ENCODE measurements at regions not wholly inside any gene's neighbourhood (a gene's known extent, or its start where the extent isn't known, plus 50 kb on each side); places are given as distances from the start of the nearest gene placed in this dataset.

DNA sequence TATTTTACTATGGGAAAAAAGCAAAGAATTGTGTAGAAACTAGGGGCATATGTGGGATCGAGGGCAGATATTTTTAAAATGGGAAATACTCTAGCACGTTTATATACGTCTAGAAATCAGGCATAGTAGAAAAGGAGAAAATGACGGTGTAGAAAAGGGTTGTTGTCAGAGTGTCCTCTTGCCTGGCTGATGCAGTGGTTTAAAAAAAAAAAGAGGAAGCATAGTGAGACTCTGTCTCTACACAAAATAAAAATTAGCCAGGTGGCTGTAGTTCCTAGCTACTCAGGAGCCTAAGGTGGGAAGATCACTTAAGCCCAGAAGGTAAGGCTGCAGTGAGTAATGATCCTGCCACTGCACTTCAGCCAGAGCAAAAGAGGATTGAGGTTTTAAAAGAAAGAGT, 64.7 kb upstream of the LRRC7 start:
- TF ChIP-seq, protein P1, sequence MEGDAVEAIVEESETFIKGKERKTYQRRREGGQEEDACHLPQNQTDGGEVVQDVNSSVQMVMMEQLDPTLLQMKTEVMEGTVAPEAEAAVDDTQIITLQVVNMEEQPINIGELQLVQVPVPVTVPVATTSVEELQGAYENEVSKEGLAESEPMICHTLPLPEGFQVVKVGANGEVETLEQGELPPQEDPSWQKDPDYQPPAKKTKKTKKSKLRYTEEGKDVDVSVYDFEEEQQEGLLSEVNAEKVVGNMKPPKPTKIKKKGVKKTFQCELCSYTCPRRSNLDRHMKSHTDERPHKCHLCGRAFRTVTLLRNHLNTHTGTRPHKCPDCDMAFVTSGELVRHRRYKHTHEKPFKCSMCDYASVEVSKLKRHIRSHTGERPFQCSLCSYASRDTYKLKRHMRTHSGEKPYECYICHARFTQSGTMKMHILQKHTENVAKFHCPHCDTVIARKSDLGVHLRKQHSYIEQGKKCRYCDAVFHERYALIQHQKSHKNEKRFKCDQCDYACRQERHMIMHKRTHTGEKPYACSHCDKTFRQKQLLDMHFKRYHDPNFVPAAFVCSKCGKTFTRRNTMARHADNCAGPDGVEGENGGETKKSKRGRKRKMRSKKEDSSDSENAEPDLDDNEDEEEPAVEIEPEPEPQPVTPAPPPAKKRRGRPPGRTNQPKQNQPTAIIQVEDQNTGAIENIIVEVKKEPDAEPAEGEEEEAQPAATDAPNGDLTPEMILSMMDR (IDR thresholded peaks at IDR 0.05), result no peak
- TF ChIP-seq POLR2AphosphoS5 (IDR thresholded peaks at IDR 0.05) (no peak), POLR2A (IDR thresholded peaks at IDR 0.05) (no peak)

Measured in breast epithelium (tissue), 3 donors.